Breast epithelium (tissue), 4 donors: ENCODE measurements at regions not wholly inside any gene's neighbourhood (a gene's known extent, or its start where the extent isn't known, plus 50 kb on each side); places are given as distances from the start of the nearest gene placed in this dataset.

Source experiments
- DNase-seq, 2 donors: peaks; one replicate each; pipeline ENCODE4 v3.0.0-alpha.2; 2019; ENCODE audit warnings: low spot score in 2 of 2
- H3K27ac ChIP-seq, 2 donors: fragments of 200-600 bp; sonication (generic) in 1 of 2; one replicate each; pipeline ENCODE4 v1.5.1; 2016 to 2019; ENCODE audit warnings: mild to moderate bottlenecking in 1 of 2
- H3K27me3 ChIP-seq, 2 donors: fragments of 200-600 bp; sonication (generic) in 1 of 2; one replicate each; pipeline versions ENCODE4 v1.5.1 to v1.6.0; 2017 to 2019; ENCODE audit warnings: control low read depth in 1 of 2, mild to moderate bottlenecking in 1 of 2
- H3K36me3 ChIP-seq: fragments of 200-600 bp; one replicate; pipeline ENCODE4 v1.5.1; 2019
- H3K4me1 ChIP-seq, 2 donors: fragments of 200-600 bp; sonication (generic); one replicate each; pipeline ENCODE4 v1.5.1; 2016 to 2019; ENCODE audit warnings: control low read depth in 1 of 2
- H3K4me3 ChIP-seq, 3 donors: fragments of 200-600 bp; sonication (generic); 1 replicate in 2 of 3; 2 replicates in 1 of 3; pipeline ENCODE4 v1.5.1; 2016 to 2019; ENCODE audit warnings: mild to moderate bottlenecking in 3 of 3, moderate library complexity in 2 of 3
- H3K9me3 ChIP-seq, 2 donors: fragments of 200-600 bp; sonication (generic) in 1 of 2; one replicate each; pipeline ENCODE4 v1.5.1; 2016 to 2019; ENCODE audit warnings: control low read depth in 1 of 2
- POLR2A ChIP-seq: fragments of 450-650 bp; IDR thresholded peaks from one replicate; pipeline ENCODE4 v1.6.1; 2016; ENCODE audit warnings: antibody characterized with exemption, mild to moderate bottlenecking, moderate library complexity
- POLR2AphosphoS5 ChIP-seq, 3 donors: sonication (generic); formaldehyde crosslinking; IDR thresholded peaks; one replicate each; pipeline ENCODE4 v1.6.1; 2017; ENCODE audit warnings: antibody characterized with exemption in 3 of 3
- intact Hi-C: fragments of 100-400 bp; cut with DNase I; formaldehyde crosslinking; loops from one replicate; pipeline ENCODE4 v1.15.1; 2023; ENCODE audit warnings: low total_unique reads
- TF ChIP-seq, protein P1 (sequence below), 3 donors: fragments of 450-650 bp; IDR thresholded peaks; one replicate each; pipeline ENCODE4 v1.5.1; 2016 to 2017; ENCODE audit warnings: antibody characterized with exemption in 3 of 3, mild to moderate bottlenecking in 3 of 3, moderate library complexity in 3 of 3

DNA sequence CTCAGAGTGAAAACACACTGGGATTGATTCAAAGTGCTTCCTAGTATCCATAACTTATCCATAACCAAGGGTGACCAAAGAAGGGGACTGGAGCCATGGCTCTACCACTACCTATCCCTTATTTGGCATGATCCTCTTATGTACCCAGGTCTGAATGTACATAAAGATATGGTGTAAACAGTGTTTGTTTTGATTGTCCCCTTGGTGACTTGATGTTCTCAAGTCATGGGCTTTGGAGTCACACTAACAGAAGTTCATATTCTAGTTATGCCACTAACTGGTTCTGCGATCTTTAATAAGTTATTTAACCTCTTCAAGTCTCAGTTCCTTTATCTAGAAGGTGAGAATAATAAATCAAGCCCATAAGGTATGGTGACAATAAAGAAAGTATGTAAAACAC, 283.4 kb upstream of the PTGER4 start:
- intact Hi-C loops: no loop called here
- Histone ChIP-seq H3K4me1 (no peaks in the 10 kb centered on the region), H3K27ac (no peak overlapping the region), H3K9me3 (no peaks in the 10 kb centered on the region), H3K27me3 (no peaks in the 10 kb centered on the region), H3K36me3 (no peaks in the 10 kb centered on the region), H3K4me3 (no peak overlapping the region)
- no peak for DNase-seq
- TF ChIP-seq, protein P1, sequence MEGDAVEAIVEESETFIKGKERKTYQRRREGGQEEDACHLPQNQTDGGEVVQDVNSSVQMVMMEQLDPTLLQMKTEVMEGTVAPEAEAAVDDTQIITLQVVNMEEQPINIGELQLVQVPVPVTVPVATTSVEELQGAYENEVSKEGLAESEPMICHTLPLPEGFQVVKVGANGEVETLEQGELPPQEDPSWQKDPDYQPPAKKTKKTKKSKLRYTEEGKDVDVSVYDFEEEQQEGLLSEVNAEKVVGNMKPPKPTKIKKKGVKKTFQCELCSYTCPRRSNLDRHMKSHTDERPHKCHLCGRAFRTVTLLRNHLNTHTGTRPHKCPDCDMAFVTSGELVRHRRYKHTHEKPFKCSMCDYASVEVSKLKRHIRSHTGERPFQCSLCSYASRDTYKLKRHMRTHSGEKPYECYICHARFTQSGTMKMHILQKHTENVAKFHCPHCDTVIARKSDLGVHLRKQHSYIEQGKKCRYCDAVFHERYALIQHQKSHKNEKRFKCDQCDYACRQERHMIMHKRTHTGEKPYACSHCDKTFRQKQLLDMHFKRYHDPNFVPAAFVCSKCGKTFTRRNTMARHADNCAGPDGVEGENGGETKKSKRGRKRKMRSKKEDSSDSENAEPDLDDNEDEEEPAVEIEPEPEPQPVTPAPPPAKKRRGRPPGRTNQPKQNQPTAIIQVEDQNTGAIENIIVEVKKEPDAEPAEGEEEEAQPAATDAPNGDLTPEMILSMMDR (IDR thresholded peaks at IDR 0.05): no peak
- TF ChIP-seq POLR2AphosphoS5 (IDR thresholded peaks at IDR 0.05): no peak
- TF ChIP-seq POLR2A: no peak

DNA sequence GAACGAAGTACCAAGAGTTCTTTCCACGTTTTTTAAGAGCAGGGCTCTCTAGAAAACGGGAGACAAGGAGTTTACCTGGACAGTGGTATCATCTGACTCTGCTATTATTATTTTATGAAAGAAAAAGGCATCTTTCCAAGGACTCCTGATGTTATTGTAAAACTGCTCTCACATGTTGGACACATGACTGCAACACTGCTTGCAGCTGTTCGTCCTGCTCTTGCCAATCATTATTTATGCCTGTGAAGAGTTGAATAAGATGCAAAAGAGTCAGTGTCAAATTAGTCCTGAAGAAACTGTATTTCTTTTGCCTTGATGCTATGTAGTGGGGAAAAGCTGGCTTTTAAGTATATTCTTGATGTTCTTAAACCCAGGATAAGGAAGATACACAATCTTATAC, 284.5 kb upstream of the PTGER4 start:
- TF ChIP-seq POLR2A (no peak), POLR2AphosphoS5 (IDR thresholded peaks at IDR 0.05) (no peak)
- TF ChIP-seq, protein P1 (IDR thresholded peaks at IDR 0.05): no peak
- Histone ChIP-seq H3K9me3 (no peaks in the 10 kb centered on the region), H3K36me3 (no peaks in the 10 kb centered on the region), H3K4me1 (no peaks in the 10 kb centered on the region), H3K27ac (no peak overlapping the region), H3K4me3 (no peak overlapping the region), H3K27me3 (no peaks in the 10 kb centered on the region)
- intact Hi-C loops: no loop called here
- DNase-seq: no peak

DNA sequence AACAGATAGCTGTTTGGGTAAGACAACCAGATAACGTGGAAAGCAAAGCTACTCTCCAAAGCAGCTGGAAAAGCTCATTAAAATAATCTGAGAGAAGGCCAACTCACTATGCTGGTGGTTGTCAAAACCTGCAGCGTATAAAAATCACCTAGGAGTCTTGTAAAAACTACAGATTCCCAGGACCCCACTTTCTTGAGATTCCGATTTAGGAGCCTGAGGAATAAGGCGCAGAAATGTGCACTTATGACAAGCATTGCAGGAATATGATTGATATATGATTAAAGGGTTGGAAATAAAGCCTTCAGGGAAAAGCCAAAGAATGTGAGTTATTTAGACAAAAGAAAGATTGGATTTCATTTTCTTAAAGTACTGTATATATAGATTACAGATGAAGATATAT, 285.0 kb upstream of the PTGER4 start:
- TF ChIP-seq, protein P1 (IDR thresholded peaks at IDR 0.05): no peak
- TF ChIP-seq POLR2A (no peak), POLR2AphosphoS5 (IDR thresholded peaks at IDR 0.05) (no peak)
- Histone ChIP-seq H3K4me1 (no peaks in the 10 kb centered on the region), H3K4me3 (no peak overlapping the region), H3K9me3 (no peaks in the 10 kb centered on the region), H3K27ac (no peak overlapping the region), H3K36me3 (no peaks in the 10 kb centered on the region), H3K27me3 (no peaks in the 10 kb centered on the region)
- no peak for DNase-seq
- intact Hi-C loops: no loop called here

DNA sequence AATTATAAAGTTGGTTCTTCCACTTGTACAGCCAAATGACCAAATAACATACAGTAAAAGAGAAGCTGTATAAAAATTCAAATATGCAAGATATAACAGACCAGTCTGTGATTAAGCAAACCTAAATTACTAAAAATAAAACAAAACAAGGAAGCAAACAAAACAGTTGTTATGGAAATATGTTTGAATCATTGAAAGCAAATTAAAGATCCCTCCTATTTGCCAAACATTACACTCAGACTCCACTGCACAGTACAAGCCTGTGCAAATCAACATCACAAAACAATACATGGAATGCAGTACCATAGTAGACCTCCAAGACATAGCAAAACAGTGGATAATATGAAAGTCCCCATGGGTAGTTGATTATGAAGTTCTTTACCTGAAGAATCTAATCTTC, 288.1 kb upstream of the PTGER4 start:
- no peaks in the 10 kb centered on the region for H3K9me3 ChIP-seq
- H3K4me3 ChIP-seq: no peak overlapping the region
- intact Hi-C loops: no loop called here
- no peaks in the 10 kb centered on the region for H3K36me3 ChIP-seq
- TF ChIP-seq POLR2A (no peak), POLR2AphosphoS5 (IDR thresholded peaks at IDR 0.05) (no peak)
- TF ChIP-seq, protein P1 (IDR thresholded peaks at IDR 0.05): no peak
- no peak for DNase-seq
- H3K27me3 ChIP-seq: no peaks in the 10 kb centered on the region
- H3K27ac ChIP-seq: no peak overlapping the region
- H3K4me1 ChIP-seq: no peaks in the 10 kb centered on the region

DNA sequence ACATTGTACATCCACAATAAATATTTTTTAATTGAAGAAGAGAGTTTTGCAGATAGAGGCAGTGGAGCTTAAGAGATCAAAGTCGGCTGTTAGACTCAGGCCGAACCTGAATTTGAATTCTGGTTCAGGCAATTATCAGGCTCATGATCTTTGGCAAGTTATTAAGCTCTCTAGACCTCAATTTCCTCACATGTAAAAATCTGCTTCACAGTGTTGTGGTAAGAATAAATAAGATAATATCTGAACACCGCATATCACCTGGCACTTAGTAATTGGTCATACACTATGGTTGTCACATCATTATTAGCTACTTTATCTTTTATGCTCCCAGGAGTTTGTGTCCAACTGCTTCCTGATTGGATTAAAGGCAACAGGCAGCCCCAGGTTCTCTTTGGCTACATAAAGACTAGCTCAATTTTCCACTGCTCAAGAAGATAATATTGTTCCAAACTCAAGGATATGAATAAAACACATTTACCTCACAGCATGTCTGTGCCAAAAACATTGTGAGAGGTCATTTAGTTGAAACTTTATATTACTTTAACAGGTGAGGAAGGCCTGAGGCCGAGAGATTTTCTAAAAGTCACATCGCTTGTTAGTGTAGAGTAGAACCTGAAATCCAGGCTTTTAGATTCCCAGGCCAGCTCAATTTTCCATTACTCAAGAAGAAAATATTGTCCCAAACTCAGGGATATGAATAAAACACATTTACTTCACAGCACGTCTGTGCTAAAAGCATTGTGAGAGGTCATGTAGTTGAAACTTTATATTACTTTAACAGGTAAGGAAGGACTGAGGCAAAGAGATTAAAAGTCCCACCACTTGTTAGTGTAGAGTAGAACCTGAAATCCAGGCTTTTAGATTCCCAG, 289.2 kb upstream of the PTGER4 start:
- Histone ChIP-seq H3K27me3 (no peaks in the 10 kb centered on the region), H3K4me3 (no peak overlapping the region), H3K4me1 (no peaks in the 10 kb centered on the region), H3K9me3 (no peaks in the 10 kb centered on the region), H3K36me3 (no peaks in the 10 kb centered on the region), H3K27ac (no peak overlapping the region)
- intact Hi-C loops: no loop called here
- no peak for DNase-seq
- no peak for TF ChIP-seq POLR2A
- no peak for TF ChIP-seq POLR2AphosphoS5 (IDR thresholded peaks at IDR 0.05)
- TF ChIP-seq, protein P1 (IDR thresholded peaks at IDR 0.05): no peak
